ENCODE measurements at regions not wholly inside any gene's neighbourhood (a gene's known extent, or its start where the extent isn't known, plus 50 kb on each side); places are given as distances from the start of the nearest gene placed in this dataset.

DNA sequence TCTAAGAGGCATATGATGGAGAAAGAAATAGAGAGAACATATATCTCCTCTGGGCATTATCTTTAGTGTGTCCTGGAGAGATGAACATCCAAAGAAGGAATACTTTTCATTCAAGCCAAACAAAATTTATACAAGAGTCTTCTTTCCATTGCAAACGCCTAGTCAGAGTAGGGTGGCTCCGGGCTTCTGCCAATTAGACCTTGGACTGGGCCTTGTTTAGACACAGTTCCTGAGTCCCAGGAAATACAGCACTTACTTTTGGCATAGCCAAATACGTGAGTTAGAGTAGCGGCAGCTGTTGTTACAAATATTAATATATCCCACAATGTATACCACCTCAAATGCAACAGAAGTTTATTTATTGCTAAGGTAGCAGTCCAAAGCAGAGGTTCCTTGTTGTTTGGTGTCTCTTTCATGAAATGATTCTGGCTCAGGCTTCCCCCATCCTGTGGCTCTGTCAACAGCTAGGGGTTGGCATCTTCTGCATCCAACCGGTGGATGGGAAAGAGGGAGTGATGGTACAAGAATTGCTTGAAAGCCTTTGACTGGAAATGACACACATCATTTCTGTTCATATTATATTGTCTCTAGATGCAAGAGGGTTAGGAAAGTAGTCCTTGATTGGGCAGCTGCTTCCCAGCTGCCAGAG, 148.0 kb upstream of the SPACA1 start:
- H3K27ac ChIP-seq: peak overlapping the region in 5 of 8 donors; percentile 19 to 87 (median 76)
- peaks cover 0 to 19% (median 0%) of the 10 kb centered on the region in 6 donors for H3K4me1 ChIP-seq
- H3K27me3 ChIP-seq (replicated peaks in 1 of 7): no peaks in the 10 kb centered on the region
- WGBS, 5 donors: 73 to 93% (median 86%) methylated on average over 5 of the region's 5 CpGs
- no peaks in the 10 kb centered on the region for H3K9me3 ChIP-seq
- intact Hi-C loops (cut with DNase I; ENCODE audit: low total_unique reads): no loop called here
- no peaks in the 10 kb centered on the region for H3K36me3 ChIP-seq
- no peak overlapping the region for H3K4me3 ChIP-seq
- DNase-seq: no peak
- no peak for TF ChIP-seq POLR2A (IDR thresholded peaks at IDR 0.05)
- TF ChIP-seq, protein P1, sequence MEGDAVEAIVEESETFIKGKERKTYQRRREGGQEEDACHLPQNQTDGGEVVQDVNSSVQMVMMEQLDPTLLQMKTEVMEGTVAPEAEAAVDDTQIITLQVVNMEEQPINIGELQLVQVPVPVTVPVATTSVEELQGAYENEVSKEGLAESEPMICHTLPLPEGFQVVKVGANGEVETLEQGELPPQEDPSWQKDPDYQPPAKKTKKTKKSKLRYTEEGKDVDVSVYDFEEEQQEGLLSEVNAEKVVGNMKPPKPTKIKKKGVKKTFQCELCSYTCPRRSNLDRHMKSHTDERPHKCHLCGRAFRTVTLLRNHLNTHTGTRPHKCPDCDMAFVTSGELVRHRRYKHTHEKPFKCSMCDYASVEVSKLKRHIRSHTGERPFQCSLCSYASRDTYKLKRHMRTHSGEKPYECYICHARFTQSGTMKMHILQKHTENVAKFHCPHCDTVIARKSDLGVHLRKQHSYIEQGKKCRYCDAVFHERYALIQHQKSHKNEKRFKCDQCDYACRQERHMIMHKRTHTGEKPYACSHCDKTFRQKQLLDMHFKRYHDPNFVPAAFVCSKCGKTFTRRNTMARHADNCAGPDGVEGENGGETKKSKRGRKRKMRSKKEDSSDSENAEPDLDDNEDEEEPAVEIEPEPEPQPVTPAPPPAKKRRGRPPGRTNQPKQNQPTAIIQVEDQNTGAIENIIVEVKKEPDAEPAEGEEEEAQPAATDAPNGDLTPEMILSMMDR (IDR thresholded peaks at IDR 0.05 in 8 of 11, conservative IDR thresholded peaks at IDR 0.05 in 3 of 11): no peak
- TF ChIP-seq POLR2AphosphoS5 (IDR thresholded peaks at IDR 0.05): no peak

DNA sequence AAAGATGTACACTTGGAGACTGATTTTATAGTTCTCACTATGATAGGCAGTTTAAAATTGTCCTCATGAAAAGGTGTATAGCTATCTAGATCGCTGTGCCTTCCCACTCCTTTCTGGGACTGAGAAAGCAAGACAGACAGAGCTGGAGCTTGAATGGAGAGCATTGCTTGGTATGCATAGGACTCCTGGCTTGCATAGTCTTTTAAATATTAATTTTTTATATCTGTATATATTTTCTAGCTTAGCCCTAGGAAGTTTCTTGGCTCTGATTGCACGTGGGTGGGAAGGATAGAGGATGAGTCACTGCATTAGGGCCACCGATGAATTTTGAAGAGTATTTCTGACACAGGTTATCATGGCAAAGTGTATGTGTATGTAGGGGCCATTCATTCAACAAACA, 150.0 kb upstream of the SPACA1 start:
- Histone ChIP-seq H3K4me3 (no peak overlapping the region), H3K36me3 (no peaks in the 10 kb centered on the region), H3K27me3 (replicated peaks in 1 of 7) (no peaks in the 10 kb centered on the region), H3K27ac (no peak overlapping the region), H3K9me3 (no peaks in the 10 kb centered on the region), H3K4me1 (no peaks in the 10 kb centered on the region)
- DNase-seq: no peak
- TF ChIP-seq, protein P1 (IDR thresholded peaks at IDR 0.05 in 8 of 11, conservative IDR thresholded peaks at IDR 0.05 in 3 of 11): no peak
- TF ChIP-seq POLR2A (IDR thresholded peaks at IDR 0.05) (no peak), POLR2AphosphoS5 (IDR thresholded peaks at IDR 0.05) (no peak)
- WGBS, 5 donors: 72 to 92% (median 78%) methylated on average over 3 of the region's 3 CpGs
- intact Hi-C loops (cut with DNase I; ENCODE audit: low total_unique reads): no loop called here

DNA sequence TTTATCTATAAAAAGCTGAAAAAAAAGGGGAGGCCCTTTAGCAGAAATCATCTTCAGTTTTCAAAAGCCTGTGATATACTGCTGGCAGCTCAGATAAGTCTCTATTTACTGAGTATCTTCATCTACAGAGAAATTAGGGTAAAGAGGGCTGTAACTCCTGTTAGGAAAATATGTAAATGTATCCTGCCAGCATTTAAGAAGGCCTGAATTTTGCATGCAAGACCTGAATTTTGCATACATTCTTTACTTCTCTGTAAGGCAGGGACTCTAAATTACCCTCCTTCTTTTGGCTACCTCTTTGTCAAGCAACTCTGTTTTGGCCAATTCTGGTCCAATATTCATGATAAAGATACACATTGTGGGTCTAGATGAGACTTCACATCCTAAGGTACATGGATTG, 150.6 kb upstream of the SPACA1 start:
- TF ChIP-seq POLR2AphosphoS5 (IDR thresholded peaks at IDR 0.05) (no peak), POLR2A (IDR thresholded peaks at IDR 0.05) (no peak)
- TF ChIP-seq, protein P1 (IDR thresholded peaks at IDR 0.05 in 8 of 11, conservative IDR thresholded peaks at IDR 0.05 in 3 of 11): no peak
- no peak for DNase-seq

DNA sequence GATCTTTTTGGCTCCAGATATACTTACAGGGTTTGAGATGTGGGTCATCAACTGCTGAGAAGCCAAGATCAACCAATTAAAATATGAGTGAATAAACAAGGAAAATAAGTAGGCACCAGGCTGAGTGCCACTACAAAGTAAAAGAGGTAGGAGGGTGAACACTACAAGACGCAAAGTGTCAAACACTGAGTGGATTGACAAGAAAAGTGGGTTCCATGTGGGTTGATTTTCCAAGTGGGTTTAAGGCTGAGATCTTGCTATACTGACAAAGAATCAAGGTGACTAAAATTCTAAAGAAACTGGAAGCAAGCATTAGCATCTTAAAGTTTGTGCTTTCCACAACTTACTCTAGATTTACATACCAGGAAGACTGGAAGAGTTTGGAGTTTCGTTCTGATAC, 160.4 kb upstream of the SPACA1 start:
- no peak overlapping the region for H3K4me3 ChIP-seq
- no peak for TF ChIP-seq POLR2AphosphoS5 (IDR thresholded peaks at IDR 0.05)
- TF ChIP-seq, protein P1 (IDR thresholded peaks at IDR 0.05 in 8 of 11, conservative IDR thresholded peaks at IDR 0.05 in 3 of 11): no peak
- no peak overlapping the region for H3K27ac ChIP-seq
- peaks cover 0 to 4% (median 0%) of the 10 kb centered on the region in 7 donors for H3K27me3 ChIP-seq (replicated peaks in 1 of 7)
- 86 to 93% (median 91%) methylated on average over 2 of the region's 2 CpGs for WGBS, 5 donors
- H3K36me3 ChIP-seq: no peaks in the 10 kb centered on the region
- intact Hi-C loops (cut with DNase I; ENCODE audit: low total_unique reads): no loop called here
- H3K4me1 ChIP-seq: no peaks in the 10 kb centered on the region
- H3K9me3 ChIP-seq: no peaks in the 10 kb centered on the region
- no peak for DNase-seq

More for the DNA sequence above, 150.6 kb upstream of the SPACA1 start:
- Histone ChIP-seq H3K27ac (no peak overlapping the region), H3K9me3 (no peaks in the 10 kb centered on the region), H3K27me3 (replicated peaks in 1 of 7) (no peaks in the 10 kb centered on the region), H3K36me3 (no peaks in the 10 kb centered on the region), H3K4me1 (no peaks in the 10 kb centered on the region), H3K4me3 (no peak overlapping the region)
- intact Hi-C loops (cut with DNase I; ENCODE audit: low total_unique reads): no loop called here
